AG04450 (cell line): ENCODE measurements at regions not wholly inside any gene's neighbourhood (a gene's known extent, or its start where the extent isn't known, plus 50 kb on each side); places are given as distances from the start of the nearest gene placed in this dataset.

ENCODE experiments used
- CTCF ChIA-PET: fragments of 300-600, 350-600 bp; formaldehyde crosslinking; extraction: SDS; loops from one replicate; lab custom pipeline; 2022; ENCODE audit warnings: antibody characterized with exemption, inconsistent platforms; lab: Charles Lee
- POLR2A ChIA-PET: fragments of 350-600 bp; formaldehyde crosslinking; extraction: SDS; loops from one replicate; lab custom pipeline; 2021; ENCODE audit warnings: antibody characterized with exemption, inconsistent platforms; lab: Yijun Ruan, JAX
- DNase-seq: peaks from one replicate; pipeline ENCODE4 v3.0.0-alpha.2; 2011; ENCODE audit warnings: low read depth, low spot score
- H3K27ac ChIP-seq: one replicate; pipeline ENCODE4 v1.5.1; 2012; ENCODE audit warnings: low read depth, low read length, control low read depth
- H3K27me3 ChIP-seq: one replicate; pipeline ENCODE4 v1.6.0; 2012; ENCODE audit warnings: low read length; ENCODE audit not compliant: control insufficient read depth, insufficient read depth
- H3K4me3 ChIP-seq: 2 replicates; pipeline ENCODE4 v1.5.1; 2011; ENCODE audit warnings: mild to moderate bottlenecking, low read depth, low read length, control low read depth
- H3K9me3 ChIP-seq: 2 replicates; pipeline ENCODE4 v1.5.1; 2012; ENCODE audit warnings: low read length; ENCODE audit not compliant: control insufficient read depth, insufficient read depth
- CTCF ChIP-seq: IDR thresholded peaks from 2 replicates; pipeline ENCODE4 v1.5.1; 2011; ENCODE audit warnings: low read depth, low read length, control low read depth, inconsistent platforms

GRCh38 chr5:21686706-21687105, 1166.4 kb downstream of the CDH12 start:
- CTCF ChIA-PET: no interaction called here
- TF ChIP-seq CTCF: no peak
- DNase-seq: no peak
- no peaks in the 10 kb centered on the region for H3K9me3 ChIP-seq
- no peaks in the 10 kb centered on the region for H3K27me3 ChIP-seq
- H3K27ac ChIP-seq: no peak overlapping the region
- no peak overlapping the region for H3K4me3 ChIP-seq
- POLR2A ChIA-PET: no interaction called here

DNA sequence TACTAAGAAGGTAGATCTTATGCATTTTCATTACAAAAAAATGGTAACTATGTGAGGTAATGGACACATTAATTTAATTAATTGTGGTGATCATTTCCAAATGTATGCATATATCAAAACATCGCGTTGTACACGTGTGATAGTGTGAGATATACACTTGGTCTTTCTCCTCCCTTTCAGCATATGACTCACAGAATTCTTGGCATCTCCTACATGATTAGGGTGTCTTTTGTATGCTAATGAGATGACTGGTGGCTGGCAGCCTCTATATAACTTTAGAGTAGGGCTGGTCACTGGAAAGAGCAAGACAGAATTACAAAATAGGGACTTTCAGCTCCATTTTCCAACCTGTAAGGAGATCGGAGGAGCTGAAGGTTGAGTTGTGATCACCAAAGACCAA, 1167.6 kb downstream of the CDH12 start:
- ChIA-PET CTCF (no interaction called here), POLR2A (no interaction called here)
- Histone ChIP-seq H3K27ac (no peak overlapping the region), H3K9me3 (no peaks in the 10 kb centered on the region), H3K27me3 (no peaks in the 10 kb centered on the region), H3K4me3 (no peak overlapping the region)
- TF ChIP-seq CTCF: no peak
- DNase-seq: no peak

GRCh38 chr5:21684992-21685391, 1168.2 kb downstream of the CDH12 start:
- CTCF ChIA-PET: interaction anchor here (0.6 kb wide), 1 partner anchor 20 kb away, joined by 3 read pairs; no protein-coding TSS in a partner anchor
- TF ChIP-seq CTCF: no peak
- Histone ChIP-seq H3K27ac (no peak overlapping the region), H3K4me3 (no peak overlapping the region), H3K9me3 (no peaks in the 10 kb centered on the region), H3K27me3 (no peaks in the 10 kb centered on the region)
- no peak for DNase-seq
- POLR2A ChIA-PET: no interaction called here

- H3K27ac ChIP-seq: no peak overlapping the region
- TF ChIP-seq CTCF: no peak
- ChIA-PET POLR2A (no interaction called here), CTCF (no interaction called here)
- H3K27me3 ChIP-seq: no peaks in the 10 kb centered on the region
- no peak for DNase-seq
- H3K4me3 ChIP-seq: no peak overlapping the region
- H3K9me3 ChIP-seq: no peaks in the 10 kb centered on the region
Measured at GRCh38 chr5:21681911-21682310, 1171.2 kb downstream of the CDH12 start.

- POLR2A ChIA-PET: no interaction called here
- H3K27ac ChIP-seq: no peak overlapping the region
- no peaks in the 10 kb centered on the region for H3K9me3 ChIP-seq
- no peak for TF ChIP-seq CTCF
- no peak overlapping the region for H3K4me3 ChIP-seq
- H3K27me3 ChIP-seq: no peaks in the 10 kb centered on the region
- CTCF ChIA-PET: interaction anchor here (0.7 kb wide), 1 partner anchor 41 kb away, joined by 3 read pairs; no protein-coding TSS in a partner anchor
- DNase-seq: no peak
Measured at GRCh38 chr5:21680641-21681040, 1172.5 kb downstream of the CDH12 start.
